ENCODE measurements at regions not wholly inside any gene's neighbourhood (a gene's known extent, or its start where the extent isn't known, plus 50 kb on each side); places are given as distances from the start of the nearest gene placed in this dataset.

GRCh38 chr1:61597601-61598000, 127.3 kb downstream of the TM2D1 start:
- no CpG with 5 or more reads among the region's 2 CpGs for WGBS (ENCODE audit: extremely low coverage, insufficient read length, low lambda C conversion rate)
- no peak overlapping the region for H3K4me3 Mint-ChIP-seq
- peaks cover 0 to 5% (median 4%) of the 10 kb centered on the region in 3 experiments; a peak in 4 of 7 replicates for H3K36me3 Mint-ChIP-seq (ENCODE audit: insufficient read depth in 1 of 3, low read depth in 3 of 3)
- no peak overlapping the region for H2BK5ac ChIP-seq (ENCODE audit: insufficient read length, low read length)
- H3K9me3 Mint-ChIP-seq = peaks cover 10% of the 10 kb centered on the region in 2 experiments; a peak in 4 of 5 replicates
- H3K27ac Mint-ChIP-seq = no peak overlapping the region
- no peaks in the 10 kb centered on the region for H3K4me1 ChIP-seq (ENCODE audit: insufficient read depth, low read length)
- H4K20me1 ChIP-seq (ENCODE audit: control insufficient read depth, insufficient read depth, insufficient read length) = no peaks in the 10 kb centered on the region
- H3K4me2 ChIP-seq (ENCODE audit: insufficient read depth, insufficient read length, low read length) = no peak overlapping the region
- H4K5ac ChIP-seq (ENCODE audit: insufficient read length, low read depth, low read length) = no peak overlapping the region
- no peaks in the 10 kb centered on the region for H3K27me3 Mint-ChIP-seq (ENCODE audit: low read depth)
- H3K27me3 ChIP-seq (ENCODE audit: insufficient read depth, low read length) = no peaks in the 10 kb centered on the region
- H2BK15ac ChIP-seq (ENCODE audit: low read depth, low read length) = no peak overlapping the region
- no peaks in the 10 kb centered on the region for H3K9me3 ChIP-seq (ENCODE audit: control insufficient read depth, low read depth, low read length)
- H4K8ac ChIP-seq (replicated peaks; ENCODE audit: insufficient read length, low read depth, low read length) = no peak overlapping the region
- H3T11ph ChIP-seq (ENCODE audit: low read length) = no peak overlapping the region
- no peak overlapping the region for H3K4ac ChIP-seq (ENCODE audit: low read depth, low read length)
- no peaks in the 10 kb centered on the region for H3K4me1 Mint-ChIP-seq
- DNase-seq = no peak
- H2BK120ac ChIP-seq (ENCODE audit: low read depth, low read length, poor library complexity, severe bottlenecking) = no peak overlapping the region
- H3K79me1 ChIP-seq (ENCODE audit: insufficient read depth, low read depth, low read length, poor library complexity, severe bottlenecking) = no peaks in the 10 kb centered on the region
- H2AK5ac ChIP-seq (ENCODE audit: insufficient read length, low read length) = no peak overlapping the region
- H2BK20ac ChIP-seq (ENCODE audit: low read depth, low read length, poor library complexity, severe bottlenecking) = no peak overlapping the region
- no peak overlapping the region for H3K18ac ChIP-seq (ENCODE audit: insufficient read length, low read depth, low read length)
- no peaks in the 10 kb centered on the region for H3K79me2 ChIP-seq (ENCODE audit: insufficient read depth, low read length)
- no peak overlapping the region for H3K27ac ChIP-seq (ENCODE audit: insufficient read length, low read depth, low read length)
- H3K56ac ChIP-seq (ENCODE audit: insufficient read length, low read depth, low read length) = no peak overlapping the region
- H3K23me2 ChIP-seq (ENCODE audit: insufficient read length, low read depth, low read length, poor library complexity, severe bottlenecking) = no peaks in the 10 kb centered on the region
- H4K91ac ChIP-seq (ENCODE audit: insufficient read length, low read depth, low read length) = no peak overlapping the region
- H2BK12ac ChIP-seq (ENCODE audit: insufficient read length, low read depth, low read length) = no peak overlapping the region
- no peak overlapping the region for H3K14ac ChIP-seq (ENCODE audit: insufficient read depth, low read length)
- H3K23ac ChIP-seq (ENCODE audit: insufficient read length, low read depth, low read length) = no peak overlapping the region
- no peak overlapping the region for H3K9ac ChIP-seq (ENCODE audit: extremely low read depth, insufficient read length, low read length)
- no peak for TF ChIP-seq CTCF (conservative IDR thresholded peaks at IDR 0.05)
- H2AFZ ChIP-seq (ENCODE audit: low read length) = no peak overlapping the region

Data from H9 (cell line).